ENCODE measurements at regions not wholly inside any gene's neighbourhood (a gene's known extent, or its start where the extent isn't known, plus 50 kb on each side); places are given as distances from the start of the nearest gene placed in this dataset.

DNA sequence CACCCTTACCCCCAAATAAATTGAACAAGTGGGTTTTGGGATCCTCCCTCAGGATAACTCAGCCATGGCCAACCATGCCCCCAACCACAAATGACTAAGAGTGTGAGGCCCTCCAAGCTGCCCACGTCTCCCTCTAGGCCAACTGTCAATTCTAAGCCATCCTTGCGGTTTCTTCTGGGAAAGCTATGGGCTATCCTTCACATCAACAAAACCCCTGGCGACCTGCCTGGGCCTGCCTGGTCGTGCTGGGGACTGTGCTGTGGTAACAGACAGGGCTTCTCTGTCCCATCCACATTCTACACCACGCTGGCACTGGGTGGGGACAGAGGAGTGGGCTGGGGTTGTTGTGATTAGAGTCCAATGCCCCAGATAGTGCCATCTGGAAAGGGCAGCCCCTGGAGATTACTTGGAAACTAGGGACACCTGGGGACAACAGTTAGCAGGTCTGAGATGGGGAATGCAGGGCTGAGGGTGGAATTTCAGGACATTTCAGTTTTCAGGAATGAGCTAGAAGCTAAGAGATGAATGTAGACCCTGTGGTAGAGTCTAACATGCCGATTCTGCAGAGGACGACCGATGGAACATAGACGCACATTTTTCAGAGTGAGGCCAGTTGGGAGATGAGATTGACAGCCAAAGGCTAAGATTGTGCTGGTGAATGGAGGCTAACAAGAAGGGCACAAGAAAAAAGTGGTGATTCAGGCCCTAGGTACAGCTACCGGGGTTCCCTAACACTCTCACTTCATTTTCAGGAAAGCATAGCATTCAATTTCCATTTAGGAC is 131.9 kb downstream of the RASSF10 start:
- TF ChIP-seq, protein P1, sequence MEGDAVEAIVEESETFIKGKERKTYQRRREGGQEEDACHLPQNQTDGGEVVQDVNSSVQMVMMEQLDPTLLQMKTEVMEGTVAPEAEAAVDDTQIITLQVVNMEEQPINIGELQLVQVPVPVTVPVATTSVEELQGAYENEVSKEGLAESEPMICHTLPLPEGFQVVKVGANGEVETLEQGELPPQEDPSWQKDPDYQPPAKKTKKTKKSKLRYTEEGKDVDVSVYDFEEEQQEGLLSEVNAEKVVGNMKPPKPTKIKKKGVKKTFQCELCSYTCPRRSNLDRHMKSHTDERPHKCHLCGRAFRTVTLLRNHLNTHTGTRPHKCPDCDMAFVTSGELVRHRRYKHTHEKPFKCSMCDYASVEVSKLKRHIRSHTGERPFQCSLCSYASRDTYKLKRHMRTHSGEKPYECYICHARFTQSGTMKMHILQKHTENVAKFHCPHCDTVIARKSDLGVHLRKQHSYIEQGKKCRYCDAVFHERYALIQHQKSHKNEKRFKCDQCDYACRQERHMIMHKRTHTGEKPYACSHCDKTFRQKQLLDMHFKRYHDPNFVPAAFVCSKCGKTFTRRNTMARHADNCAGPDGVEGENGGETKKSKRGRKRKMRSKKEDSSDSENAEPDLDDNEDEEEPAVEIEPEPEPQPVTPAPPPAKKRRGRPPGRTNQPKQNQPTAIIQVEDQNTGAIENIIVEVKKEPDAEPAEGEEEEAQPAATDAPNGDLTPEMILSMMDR (IDR thresholded peaks at IDR 0.05; ENCODE audit: borderline replicate concordance, insufficient read depth, low read depth, low read length), result no peak

DNA sequence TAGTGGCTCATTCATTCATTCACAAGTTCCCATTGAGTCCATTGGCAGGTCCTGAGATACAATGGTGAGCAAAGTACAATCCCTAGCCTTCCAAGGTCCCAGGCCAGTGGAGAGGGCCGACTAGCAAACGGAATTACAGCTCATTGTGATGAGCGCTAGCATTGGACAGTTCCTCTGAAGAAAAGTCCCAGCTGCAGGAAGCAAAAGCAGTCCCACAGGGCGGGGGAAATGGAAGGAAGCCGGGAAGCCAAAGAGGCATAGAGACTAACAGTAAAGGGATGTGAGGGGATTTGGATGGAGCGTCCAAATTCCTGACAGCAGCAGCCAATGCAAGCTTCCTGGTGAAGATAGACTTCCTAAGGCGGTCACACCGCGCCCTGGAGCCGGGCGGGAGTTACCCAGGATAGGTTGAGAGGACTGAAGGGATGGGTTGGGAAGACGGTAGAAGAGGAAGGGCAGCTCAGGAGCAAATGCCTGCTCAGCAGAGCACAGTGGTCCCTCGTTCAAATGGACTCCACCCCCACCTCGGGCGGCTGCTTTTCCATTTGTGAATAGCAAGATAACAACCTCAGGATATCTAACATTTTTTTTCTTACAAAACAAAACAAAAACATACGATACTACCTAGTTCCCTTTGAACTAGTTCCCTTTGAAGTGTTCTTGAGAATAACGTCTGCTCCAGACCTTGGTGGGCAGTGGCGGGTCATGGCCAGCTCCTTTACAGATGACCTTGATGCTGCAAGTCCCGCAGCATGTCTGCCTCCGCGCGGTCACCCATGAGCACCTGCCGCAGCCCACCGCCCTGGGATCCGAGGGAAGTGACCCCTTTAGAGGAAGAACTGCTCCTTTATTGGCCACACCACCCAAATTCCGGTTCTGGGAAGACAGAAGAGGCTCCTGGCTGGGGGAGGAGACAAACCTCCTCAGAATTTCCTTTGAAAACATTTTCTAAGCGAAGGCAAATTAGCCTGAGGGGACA is 132.9 kb downstream of the RASSF10 start:
- TF ChIP-seq, protein P1 (IDR thresholded peaks at IDR 0.05; ENCODE audit: borderline replicate concordance, insufficient read depth, low read depth, low read length), result no peak
- no peak overlapping the region for H3K4me3 ChIP-seq (ENCODE audit: low read depth, low read length)

More for the DNA sequence above, 131.9 kb downstream of the RASSF10 start:
- no peak overlapping the region for H3K4me3 ChIP-seq (ENCODE audit: low read depth, low read length)

DNA sequence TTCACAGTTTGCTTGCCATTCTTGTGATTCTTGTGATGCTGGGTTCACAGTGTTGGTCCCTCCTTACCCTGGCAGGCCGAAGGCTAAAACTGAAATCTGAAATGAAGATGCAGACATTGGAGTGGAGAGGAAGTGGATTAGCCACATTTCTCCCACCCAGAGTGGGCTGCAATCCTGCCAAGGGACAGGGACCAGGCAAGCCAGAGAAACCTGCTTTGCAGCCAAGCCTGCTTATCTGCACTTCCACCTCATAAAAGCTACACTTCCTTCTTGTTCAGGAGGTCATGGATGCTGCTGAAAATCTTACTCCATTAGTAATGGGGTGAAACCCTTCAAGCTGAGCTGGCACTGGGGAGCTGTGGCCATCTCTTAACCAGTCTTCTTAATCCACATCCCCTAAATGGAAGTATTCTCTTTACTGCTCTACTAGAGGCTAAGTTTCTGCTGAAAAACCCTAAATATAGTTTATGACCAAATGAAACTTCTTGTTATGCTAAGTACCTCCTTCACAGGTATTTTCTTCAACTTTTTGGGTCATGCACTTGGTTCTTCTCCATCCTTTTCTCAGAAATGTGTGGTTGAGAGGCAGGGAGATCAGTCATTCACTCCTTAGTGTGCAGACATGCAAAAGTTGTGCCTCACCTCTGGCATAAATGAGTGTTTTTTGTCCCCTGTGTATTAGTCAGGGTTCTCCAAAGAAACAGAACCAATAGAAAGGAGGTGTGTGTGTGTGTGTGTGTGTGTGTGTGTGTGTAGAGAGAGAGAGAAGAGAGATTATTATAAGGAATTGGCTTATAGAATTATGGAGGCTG is 133.9 kb upstream of the BMAL1 start:
- H3K4me3 ChIP-seq (ENCODE audit: low read depth, low read length), result no peak overlapping the region
- TF ChIP-seq, protein P1 (IDR thresholded peaks at IDR 0.05; ENCODE audit: borderline replicate concordance, insufficient read depth, low read depth, low read length), result no peak

DNA sequence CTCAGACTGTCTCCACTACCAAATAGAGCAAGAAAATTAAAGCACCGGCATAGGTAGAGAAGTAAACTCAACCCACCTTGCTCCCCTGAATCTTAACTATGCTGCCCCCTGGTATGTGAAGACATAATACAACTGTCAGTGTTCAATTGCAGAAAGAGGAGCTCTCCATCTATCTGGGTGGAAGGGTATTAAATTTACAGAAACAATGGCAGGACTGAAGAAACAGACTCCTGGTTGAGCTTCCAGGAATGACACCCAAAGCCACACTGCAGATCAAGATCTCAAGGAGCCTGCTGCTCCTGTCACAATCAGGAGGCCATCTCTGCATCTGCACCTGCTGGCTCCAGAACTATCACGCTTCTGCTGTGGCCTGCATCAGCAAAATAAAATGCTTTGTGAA is 132.1 kb upstream of the BMAL1 start:
- TF ChIP-seq, protein P1 (IDR thresholded peaks at IDR 0.05; ENCODE audit: borderline replicate concordance, insufficient read depth, low read depth, low read length), result no peak
- no peak overlapping the region for H3K4me3 ChIP-seq (ENCODE audit: low read depth, low read length)

DNA sequence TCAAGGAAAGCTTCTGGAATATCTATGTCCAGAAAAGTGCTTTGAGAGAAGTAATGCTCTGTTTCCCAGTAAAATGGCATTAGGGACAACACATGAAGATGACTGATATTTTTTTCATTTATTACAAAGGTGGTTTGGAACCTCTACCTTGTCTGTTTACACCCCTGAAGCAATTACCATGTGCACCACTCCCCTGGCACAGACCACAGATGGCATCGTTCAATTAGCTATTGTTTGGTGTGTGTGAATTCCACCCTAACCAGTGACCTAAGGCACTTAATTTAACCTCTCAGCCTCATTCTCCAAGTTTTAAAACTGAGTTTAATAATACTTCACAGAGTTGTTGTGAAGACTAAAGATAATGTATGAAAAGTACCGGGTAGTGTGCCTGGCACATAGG is 127.6 kb upstream of the BMAL1 start:
- TF ChIP-seq, protein P1 (IDR thresholded peaks at IDR 0.05; ENCODE audit: borderline replicate concordance, insufficient read depth, low read depth, low read length), result no peak

DNA sequence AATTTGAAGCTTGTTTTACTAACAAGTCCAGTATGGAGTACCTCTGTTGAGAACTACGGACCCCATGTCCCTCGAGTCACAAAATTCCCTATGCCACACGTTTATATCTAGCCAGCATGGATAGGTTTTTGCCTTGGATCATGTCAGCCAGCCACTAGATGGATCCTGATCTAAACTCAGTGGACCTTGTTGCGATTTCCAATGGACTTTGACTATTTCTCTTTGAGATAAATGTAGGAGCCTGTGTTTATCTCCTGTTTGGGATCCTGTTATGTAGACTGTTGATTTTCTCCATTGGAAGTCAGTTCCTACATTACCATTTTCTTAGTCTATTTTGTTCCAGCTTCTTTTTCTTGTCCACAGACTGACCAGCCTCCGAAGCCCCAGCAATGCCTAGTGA is 127.1 kb upstream of the BMAL1 start:
- TF ChIP-seq, protein P1 (IDR thresholded peaks at IDR 0.05; ENCODE audit: borderline replicate concordance, insufficient read depth, low read depth, low read length), result no peak

More for the DNA sequence above, 127.6 kb upstream of the BMAL1 start:
- no peak overlapping the region for H3K4me3 ChIP-seq (ENCODE audit: low read depth, low read length)

More for the DNA sequence above, 127.1 kb upstream of the BMAL1 start:
- no peak overlapping the region for H3K4me3 ChIP-seq (ENCODE audit: low read depth, low read length)

Data from GM12875 (cell line).